ENCODE measurements at regions not wholly inside any gene's neighbourhood (a gene's known extent, or its start where the extent isn't known, plus 50 kb on each side); places are given as distances from the start of the nearest gene placed in this dataset.
"Not testable (repeated sequence)": the region's sequence is repeated elsewhere in the genome, so short reads cannot be mapped to it uniquely, and the experiment has no call there.

DNA sequence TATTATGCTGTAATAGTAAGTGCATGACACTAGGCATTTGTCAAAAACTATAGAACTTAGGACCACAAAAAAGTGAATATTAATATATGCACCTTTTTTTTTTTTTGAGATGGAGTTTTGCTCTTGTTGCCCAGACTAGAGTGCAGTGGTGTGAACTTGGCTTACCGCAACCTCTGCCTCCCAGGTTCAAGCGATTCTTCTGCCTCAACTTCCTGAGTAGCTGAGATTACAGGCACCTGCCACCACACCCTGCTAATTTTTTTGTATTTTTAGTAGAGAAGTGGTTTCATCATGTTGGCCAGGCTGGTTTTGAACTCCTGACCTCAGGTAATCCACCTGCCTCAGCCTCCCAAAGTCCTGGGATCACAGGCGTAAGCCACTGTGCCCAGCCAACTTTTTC lies 2315.2 kb upstream of the ACO1 start:
- not testable (repeated sequence) for TF ChIP-seq SUZ12 (IDR thresholded peaks at IDR 0.05; ENCODE audit: extremely low read depth, insufficient read depth, insufficient read length); YY1 (IDR thresholded peaks at IDR 0.05; ENCODE audit: insufficient read depth, insufficient read length)

Measured in NT2/D1 (cell line).